ENCODE measurements at regions not wholly inside any gene's neighbourhood (a gene's known extent, or its start where the extent isn't known, plus 50 kb on each side); places are given as distances from the start of the nearest gene placed in this dataset.
"Not testable (repeated sequence)": the region's sequence is repeated elsewhere in the genome, so short reads cannot be mapped to it uniquely, and the experiment has no call there.

DNA sequence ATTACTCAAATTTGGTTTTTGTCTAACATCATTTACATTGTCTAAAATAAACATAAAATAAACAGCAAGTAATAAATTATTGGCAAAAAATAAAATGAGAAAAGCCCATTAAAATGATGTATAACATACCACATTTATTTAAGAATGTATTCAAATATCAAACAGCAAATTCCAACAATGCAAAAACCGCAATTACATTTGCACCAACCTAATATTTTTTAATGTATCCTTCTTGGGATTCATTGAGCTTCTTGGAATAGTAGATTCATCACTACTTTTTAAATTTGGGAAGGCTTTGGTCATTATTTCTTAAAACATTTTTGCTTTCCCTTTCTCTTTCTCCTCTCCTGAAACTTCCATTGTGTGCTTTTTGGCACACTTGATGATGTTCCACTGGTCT is 400.2 kb downstream of the MAGEE1 start:
- H3K27ac ChIP-seq, result no peak overlapping the region
- TF ChIP-seq, protein P1, sequence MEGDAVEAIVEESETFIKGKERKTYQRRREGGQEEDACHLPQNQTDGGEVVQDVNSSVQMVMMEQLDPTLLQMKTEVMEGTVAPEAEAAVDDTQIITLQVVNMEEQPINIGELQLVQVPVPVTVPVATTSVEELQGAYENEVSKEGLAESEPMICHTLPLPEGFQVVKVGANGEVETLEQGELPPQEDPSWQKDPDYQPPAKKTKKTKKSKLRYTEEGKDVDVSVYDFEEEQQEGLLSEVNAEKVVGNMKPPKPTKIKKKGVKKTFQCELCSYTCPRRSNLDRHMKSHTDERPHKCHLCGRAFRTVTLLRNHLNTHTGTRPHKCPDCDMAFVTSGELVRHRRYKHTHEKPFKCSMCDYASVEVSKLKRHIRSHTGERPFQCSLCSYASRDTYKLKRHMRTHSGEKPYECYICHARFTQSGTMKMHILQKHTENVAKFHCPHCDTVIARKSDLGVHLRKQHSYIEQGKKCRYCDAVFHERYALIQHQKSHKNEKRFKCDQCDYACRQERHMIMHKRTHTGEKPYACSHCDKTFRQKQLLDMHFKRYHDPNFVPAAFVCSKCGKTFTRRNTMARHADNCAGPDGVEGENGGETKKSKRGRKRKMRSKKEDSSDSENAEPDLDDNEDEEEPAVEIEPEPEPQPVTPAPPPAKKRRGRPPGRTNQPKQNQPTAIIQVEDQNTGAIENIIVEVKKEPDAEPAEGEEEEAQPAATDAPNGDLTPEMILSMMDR (IDR thresholded peaks at IDR 0.05), result no peak
- no peak for TF ChIP-seq POLR2A (IDR thresholded peaks at IDR 0.05)
- TF ChIP-seq EP300 (IDR thresholded peaks at IDR 0.05), result no peak
- no peak for TF ChIP-seq POLR2AphosphoS5 (IDR thresholded peaks at IDR 0.05)
- H3K27me3 ChIP-seq, result no peaks in the 10 kb centered on the region
- H3K36me3 ChIP-seq, result no peaks in the 10 kb centered on the region
- H3K4me1 ChIP-seq, result no peaks in the 10 kb centered on the region
- 50% methylated on average over 1 of the region's 1 CpG for WGBS
- DNase-seq (ENCODE audit: low spot score in 2 of 2), result no peak
- no peaks in the 10 kb centered on the region for H3K9me3 ChIP-seq
- H3K4me3 ChIP-seq, result no peak overlapping the region

DNA sequence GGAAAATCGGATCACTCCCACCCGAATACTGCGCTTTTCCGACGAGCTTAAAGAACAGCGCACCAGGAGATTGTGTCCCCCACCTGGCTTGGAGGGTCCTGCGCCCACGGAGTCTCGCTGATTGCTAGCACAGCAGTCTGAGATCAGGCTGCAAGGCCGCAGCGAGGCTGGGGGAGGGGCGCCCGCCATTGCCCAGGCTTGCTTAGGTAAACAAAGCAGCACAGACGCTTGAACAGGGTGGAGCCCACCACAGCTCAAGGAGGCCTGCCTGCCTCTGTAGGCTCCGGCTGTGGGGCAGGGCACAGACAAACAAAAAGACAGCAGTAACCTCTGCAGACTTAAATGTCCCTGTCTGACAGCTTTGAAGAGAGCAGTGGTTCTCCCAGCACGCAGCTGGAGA is 413.4 kb downstream of the MAGEE1 start:
- DNase-seq (ENCODE audit: low spot score in 2 of 2); H3K27ac ChIP-seq; H3K4me3 ChIP-seq; H3K9me3 ChIP-seq; H3K4me1 ChIP-seq; H3K36me3 ChIP-seq; H3K27me3 ChIP-seq: not testable (repeated sequence)
- 44% methylated on average over 16 of the region's 16 CpGs for WGBS

DNA sequence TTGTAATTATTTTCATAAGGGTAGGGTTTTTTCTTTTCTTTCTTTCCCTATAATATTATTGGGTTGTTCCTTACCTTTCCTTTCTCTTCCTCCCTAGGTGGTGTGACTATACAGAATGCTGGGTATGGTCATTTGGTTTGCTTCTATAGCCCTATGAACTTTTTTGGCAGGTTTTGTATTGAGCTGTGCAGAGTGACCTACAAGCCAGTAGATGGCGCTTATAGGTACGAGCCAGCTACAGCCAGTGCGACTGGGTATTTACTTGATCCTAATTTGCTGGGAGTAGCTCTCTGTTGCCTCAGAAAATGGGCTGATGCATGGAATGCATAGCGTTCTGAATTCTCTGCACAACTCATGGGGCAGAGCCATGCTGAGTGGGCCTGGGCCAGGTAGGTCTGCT is 423.3 kb downstream of the MAGEE1 start:
- TF ChIP-seq EP300 (IDR thresholded peaks at IDR 0.05) (no peak), POLR2A (IDR thresholded peaks at IDR 0.05) (no peak), POLR2AphosphoS5 (IDR thresholded peaks at IDR 0.05) (no peak)
- TF ChIP-seq, protein P1 (IDR thresholded peaks at IDR 0.05), result no peak
- Histone ChIP-seq H3K4me3 (no peak overlapping the region), H3K27ac (no peak overlapping the region), H3K9me3 (no peaks in the 10 kb centered on the region), H3K4me1 (no peaks in the 10 kb centered on the region), H3K36me3 (no peaks in the 10 kb centered on the region), H3K27me3 (no peaks in the 10 kb centered on the region)
- WGBS, result 27% methylated on average over 4 of the region's 4 CpGs
- DNase-seq (ENCODE audit: low spot score in 2 of 2), result no peak

DNA sequence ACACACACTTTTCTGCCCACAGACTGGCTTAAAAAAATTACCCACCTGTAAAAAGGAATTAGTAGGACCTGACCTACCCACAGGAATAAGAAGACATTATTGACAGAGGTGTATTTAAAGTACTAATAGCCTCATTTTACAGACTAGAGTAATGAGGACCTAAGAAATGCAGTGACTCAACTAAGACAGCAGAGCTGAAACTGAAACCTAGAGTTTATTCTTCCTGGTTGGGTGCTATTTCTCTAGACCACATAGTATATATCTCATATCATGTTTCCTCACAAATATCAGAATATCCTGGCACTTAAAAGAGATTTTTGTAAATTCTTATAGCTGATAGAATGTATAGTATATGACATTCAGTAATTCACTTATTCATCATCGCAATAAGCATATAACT is 435.0 kb downstream of the MAGEE1 start:
- TF ChIP-seq, protein P1 (IDR thresholded peaks at IDR 0.05), result no peak
- TF ChIP-seq POLR2AphosphoS5 (IDR thresholded peaks at IDR 0.05) (no peak), EP300 (IDR thresholded peaks at IDR 0.05) (no peak), POLR2A (IDR thresholded peaks at IDR 0.05) (no peak)
- Histone ChIP-seq H3K4me3 (no peak overlapping the region), H3K9me3 (no peaks in the 10 kb centered on the region), H3K27me3 (no peaks in the 10 kb centered on the region), H3K36me3 (no peaks in the 10 kb centered on the region), H3K27ac (no peak overlapping the region), H3K4me1 (no peaks in the 10 kb centered on the region)
- DNase-seq (ENCODE audit: low spot score in 2 of 2), result no peak
- WGBS, result 83% methylated on average over 1 of the region's 1 CpG

DNA sequence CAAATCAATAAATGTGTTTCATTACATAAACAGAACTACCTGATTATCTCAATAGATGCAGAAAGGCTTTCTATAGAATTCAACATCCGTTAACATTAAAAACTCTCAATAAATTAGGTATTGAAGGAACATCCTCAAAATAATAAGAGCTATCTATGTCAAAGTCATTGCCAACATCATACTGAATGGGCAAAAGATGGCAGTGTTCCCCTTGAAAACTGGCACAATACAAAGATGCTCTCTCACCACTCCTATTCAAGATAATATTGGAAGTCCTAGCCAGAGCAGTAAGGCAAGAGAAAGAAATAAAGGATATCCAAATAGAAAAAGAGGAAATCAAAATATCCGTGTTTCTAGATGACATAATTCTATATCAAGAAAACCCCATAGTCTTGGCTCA is 466.4 kb downstream of the MAGEE1 start:
- DNase-seq (ENCODE audit: low spot score in 2 of 2), result no peak
- 60% methylated on average over 2 of the region's 2 CpGs for WGBS
- Histone ChIP-seq H3K27me3 (no peaks in the 10 kb centered on the region), H3K9me3 (no peaks in the 10 kb centered on the region), H3K36me3 (no peaks in the 10 kb centered on the region), H3K4me3 (no peak overlapping the region), H3K4me1 (no peaks in the 10 kb centered on the region), H3K27ac (no peak overlapping the region)
- TF ChIP-seq, protein P1 (IDR thresholded peaks at IDR 0.05), result no peak
- no peak for TF ChIP-seq POLR2AphosphoS5 (IDR thresholded peaks at IDR 0.05)
- no peak for TF ChIP-seq POLR2A (IDR thresholded peaks at IDR 0.05)
- no peak for TF ChIP-seq EP300 (IDR thresholded peaks at IDR 0.05)

DNA sequence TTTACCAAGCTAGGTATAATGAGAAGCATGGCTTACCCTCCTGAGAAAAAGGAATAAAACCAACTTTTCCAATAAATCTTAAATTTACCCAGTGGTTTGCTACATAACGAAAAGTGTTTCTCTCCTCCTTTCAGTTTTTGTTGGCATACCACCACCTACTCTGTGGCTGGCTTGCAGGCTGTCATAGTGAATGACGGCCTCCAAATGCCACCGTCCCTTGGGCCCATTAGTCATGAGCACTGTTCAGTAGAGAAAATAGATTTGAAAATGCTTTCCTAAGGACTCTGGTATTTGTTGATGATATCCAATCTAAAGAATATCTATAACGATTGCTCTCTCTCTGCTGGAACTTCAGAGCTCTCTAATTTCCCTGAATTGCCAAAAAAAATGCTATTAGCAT is 488.3 kb downstream of the MAGEE1 start:
- TF ChIP-seq, protein P1 (IDR thresholded peaks at IDR 0.05), result no peak
- no peak for TF ChIP-seq EP300 (IDR thresholded peaks at IDR 0.05)
- TF ChIP-seq POLR2A (IDR thresholded peaks at IDR 0.05), result no peak
- no peak for TF ChIP-seq POLR2AphosphoS5 (IDR thresholded peaks at IDR 0.05)
- WGBS, result 62% methylated on average over 4 of the region's 4 CpGs
- no peak overlapping the region for H3K4me3 ChIP-seq
- H3K27me3 ChIP-seq, result no peaks in the 10 kb centered on the region
- H3K9me3 ChIP-seq, result no peaks in the 10 kb centered on the region
- no peak for DNase-seq (ENCODE audit: low spot score in 2 of 2)
- no peaks in the 10 kb centered on the region for H3K36me3 ChIP-seq
- no peaks in the 10 kb centered on the region for H3K4me1 ChIP-seq
- no peak overlapping the region for H3K27ac ChIP-seq
